ENCODE measurements at regions not wholly inside any gene's neighbourhood (a gene's known extent, or its start where the extent isn't known, plus 50 kb on each side); places are given as distances from the start of the nearest gene placed in this dataset.
"Not testable (repeated sequence)": the region's sequence is repeated elsewhere in the genome, so short reads cannot be mapped to it uniquely, and the experiment has no call there.

GRCh38 chr16:21372162-21372835, 94.2 kb upstream of the CRYM start:
- not testable (repeated sequence) for TF ChIP-seq CTCF, POLR2A (IDR thresholded peaks at IDR 0.05)
